NCI-H510A treated with DMSO at 0.1 percent for 48 hours (cell line): ENCODE measurements at regions not wholly inside any gene's neighbourhood (a gene's known extent, or its start where the extent isn't known, plus 50 kb on each side); places are given as distances from the start of the nearest gene placed in this dataset.

Experiments
- DNase-seq: peaks from one replicate; lab custom pipeline; 2025; lab: John Stamatoyannopoulos, UW

- no peak for DNase-seq
These were observed 406.0 kb upstream of the POU3F3 start for GRCh38 chr2:104447831-104448434.

DNA sequence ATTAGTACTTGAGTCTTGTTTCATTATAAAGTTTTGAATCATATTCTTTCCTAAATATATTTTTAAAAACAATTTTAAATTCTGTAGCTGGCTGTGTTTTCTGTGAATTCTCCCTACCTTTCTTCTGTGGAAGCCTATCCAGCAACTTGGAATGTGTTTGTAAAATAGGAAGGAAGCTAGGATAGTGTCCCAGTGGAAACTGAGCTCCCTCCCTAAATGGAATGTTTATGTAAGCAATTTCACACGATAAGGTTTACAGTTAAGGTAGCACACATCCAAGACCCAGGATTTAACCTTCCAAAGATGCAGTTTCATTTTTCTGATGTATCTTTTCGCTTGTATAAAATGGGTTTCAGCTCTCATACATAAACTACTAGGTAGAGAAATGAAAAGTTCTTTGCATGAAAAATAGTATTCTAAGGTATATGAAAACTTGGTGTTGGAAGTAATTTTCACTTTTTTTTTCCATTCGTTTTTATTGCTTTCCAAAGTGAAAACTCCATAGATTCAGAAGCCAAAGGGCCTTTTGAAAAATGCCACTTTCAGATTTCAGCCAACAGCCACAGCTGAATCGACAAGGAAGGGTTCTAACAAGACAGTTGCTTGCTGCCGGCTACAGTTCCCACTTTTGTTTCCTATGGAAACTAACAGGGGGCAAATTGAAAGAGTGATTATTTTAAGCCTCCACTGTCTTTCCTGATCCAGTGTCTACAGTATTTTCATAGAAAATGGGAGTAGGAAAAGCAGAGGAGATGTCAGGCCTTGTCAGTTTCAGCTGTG lies 405.1 kb upstream of the POU3F3 start:
- DNase-seq = no peak

- no peak for DNase-seq
These were observed 401.4 kb upstream of the POU3F3 start for GRCh38 chr2:104452558-104452957.

GRCh38 chr2:104462731-104463130 lies 391.2 kb upstream of the POU3F3 start:
- no peak for DNase-seq

DNA sequence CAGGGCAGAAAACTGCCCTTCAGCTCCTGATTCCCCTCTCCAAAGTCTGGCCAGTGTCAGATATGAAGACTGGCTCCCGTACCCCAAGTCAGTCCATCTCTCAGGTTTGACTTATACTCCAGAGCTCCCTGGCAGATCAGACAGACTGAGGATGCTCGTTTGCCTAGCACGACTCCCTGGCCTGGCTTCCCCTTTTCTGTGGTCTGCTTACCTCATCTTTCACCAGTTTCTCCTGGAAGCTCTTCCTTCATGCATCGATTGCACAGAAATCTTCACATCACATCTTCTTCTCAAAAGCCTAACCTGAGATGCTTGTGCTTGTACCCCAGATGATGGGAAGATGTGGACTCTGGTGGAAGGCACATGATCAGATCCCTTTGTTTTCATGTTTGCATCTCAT lies 387.9 kb upstream of the POU3F3 start:
- DNase-seq = no peak

DNA sequence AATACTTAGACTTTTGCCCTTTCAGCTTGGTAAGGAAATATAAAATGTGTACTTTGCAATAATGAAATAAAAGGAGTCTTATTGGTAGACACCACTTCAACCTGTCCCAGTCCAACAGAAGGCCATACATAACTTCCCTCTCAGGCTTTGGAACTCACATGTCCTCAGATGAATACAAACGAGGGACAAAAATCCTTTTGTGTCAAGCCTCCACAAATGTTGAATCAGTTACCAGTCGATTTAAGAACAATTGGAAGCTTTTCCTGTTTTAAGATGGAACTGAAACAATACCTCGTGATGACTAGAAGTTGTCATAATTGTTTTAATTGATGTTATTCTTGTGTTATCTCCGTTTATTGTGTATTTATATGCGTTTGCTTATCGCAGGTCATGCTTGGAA lies 385.1 kb upstream of the POU3F3 start:
- no peak for DNase-seq

GRCh38 chr2:104472076-104472475 lies 381.8 kb upstream of the POU3F3 start:
- no peak for DNase-seq

- no peak for DNase-seq
These were observed 380.4 kb upstream of the POU3F3 start for GRCh38 chr2:104473546-104473945.

DNA sequence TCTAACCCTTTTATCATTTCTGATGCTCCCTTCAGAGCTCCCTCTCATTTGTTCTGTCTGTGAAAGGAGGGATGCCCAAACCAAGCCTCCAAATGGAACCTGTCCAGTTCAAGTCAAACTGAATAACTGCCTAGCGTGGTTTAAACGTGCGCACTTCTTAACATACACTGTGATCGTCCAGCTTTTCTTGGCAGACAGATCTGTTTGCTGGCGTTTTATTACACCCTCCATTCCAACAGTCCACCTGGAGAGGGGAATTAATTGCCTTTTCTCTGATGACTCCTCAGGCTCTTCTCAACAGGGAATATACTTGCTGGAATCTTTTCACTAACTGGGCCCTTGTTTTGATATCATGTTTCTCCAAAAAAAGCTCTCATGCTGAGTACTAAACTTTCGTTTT lies 379.2 kb upstream of the POU3F3 start:
- DNase-seq = no peak

DNA sequence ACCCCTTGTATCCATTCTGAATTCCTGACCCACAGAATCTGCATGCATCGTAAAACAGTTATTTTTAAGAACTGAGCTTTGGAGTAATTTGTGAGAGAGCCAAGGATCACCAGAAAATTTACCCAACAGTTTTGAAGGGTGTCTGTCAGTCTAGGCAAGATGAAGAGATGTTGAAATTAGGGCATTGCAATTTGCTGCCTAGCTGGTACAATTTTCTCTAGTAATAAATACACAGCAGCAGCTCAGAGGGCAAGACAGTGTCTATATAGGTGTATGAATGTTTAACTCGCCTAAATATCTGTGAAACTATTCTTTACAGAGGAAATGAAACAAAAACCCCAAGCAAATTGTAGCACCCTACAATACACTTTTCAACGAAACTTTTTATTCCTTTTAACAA lies 377.8 kb upstream of the POU3F3 start:
- DNase-seq = no peak

DNA sequence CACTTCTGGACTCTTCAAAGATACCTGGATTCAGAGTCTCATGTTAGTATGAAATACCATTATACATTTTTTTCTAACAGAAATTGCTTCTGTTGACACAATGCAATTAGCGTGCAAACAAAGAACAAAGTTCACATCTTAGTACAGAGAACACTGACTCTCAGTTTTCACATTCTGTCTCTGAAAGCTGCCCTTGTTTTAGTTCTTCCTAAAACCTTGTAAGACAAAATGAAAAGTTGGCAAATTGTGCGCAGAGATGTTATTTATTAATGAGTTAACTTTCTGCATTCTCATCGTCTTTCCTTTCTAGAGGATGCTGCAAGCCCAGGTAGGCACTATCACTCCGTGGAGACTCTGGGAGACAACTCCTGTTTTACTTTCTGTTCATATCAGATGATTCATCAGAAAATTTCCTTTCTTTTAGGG lies 377.3 kb upstream of the POU3F3 start:
- no peak for DNase-seq

DNA sequence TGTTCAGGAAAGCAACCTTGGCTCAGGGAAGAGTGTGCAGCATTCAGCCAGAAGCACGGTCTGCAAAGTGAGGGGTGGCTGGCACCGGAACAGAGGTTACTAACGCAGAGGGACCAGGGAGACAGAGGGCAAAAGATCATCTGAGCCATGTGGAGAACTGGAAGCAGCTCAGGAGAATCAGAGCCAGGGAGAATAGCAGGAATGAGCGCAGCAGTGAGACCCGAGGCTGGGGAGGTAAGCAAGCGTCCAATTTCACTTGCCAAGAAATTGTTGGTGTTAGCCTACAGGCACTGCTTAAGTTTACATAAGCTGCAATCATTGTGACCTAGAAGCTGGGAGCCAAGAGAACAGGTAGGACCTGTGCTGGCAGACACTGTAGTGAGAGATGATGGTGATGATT lies 372.6 kb upstream of the POU3F3 start:
- DNase-seq = no peak

GRCh38 chr2:104487366-104487765 lies 366.5 kb upstream of the POU3F3 start:
- DNase-seq = no peak

DNA sequence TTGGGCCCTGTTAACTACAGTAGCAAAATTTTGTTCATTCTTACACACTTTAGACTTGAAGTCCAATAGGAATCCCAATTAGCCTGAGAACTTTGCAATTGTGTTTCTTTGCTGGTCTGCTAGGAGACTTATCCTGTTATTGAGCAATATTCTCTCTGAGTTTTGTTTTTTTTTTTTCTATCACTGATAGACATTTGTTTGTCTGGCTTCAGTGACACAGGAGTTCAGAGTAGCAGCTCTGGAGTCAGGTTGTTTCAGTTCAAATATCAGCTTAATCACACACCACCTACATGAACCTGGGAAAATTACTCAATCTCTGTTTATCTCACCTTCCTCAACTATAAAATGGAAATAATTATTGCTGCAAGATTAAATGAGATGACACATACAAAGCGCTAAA lies 360.2 kb upstream of the POU3F3 start:
- DNase-seq = no peak

DNA sequence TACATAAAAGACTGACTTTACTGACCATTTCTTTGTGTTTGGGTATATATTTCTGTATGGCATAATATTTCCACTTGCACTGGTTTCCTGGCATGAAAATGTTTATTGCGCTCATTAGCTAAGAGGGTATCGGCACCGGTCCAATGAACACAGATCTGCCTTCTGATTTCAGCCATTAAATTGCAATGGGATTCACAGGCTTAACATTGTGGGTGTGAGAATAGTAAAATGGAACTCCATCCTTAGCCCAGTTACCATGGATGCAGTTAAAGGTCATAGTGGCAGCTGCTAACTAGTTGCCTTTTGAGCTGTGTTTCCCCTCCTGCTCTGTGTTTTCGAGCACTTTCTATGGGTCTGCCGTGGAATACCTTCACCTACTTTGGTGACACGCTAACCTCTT lies 352.6 kb upstream of the POU3F3 start:
- DNase-seq = no peak

DNA sequence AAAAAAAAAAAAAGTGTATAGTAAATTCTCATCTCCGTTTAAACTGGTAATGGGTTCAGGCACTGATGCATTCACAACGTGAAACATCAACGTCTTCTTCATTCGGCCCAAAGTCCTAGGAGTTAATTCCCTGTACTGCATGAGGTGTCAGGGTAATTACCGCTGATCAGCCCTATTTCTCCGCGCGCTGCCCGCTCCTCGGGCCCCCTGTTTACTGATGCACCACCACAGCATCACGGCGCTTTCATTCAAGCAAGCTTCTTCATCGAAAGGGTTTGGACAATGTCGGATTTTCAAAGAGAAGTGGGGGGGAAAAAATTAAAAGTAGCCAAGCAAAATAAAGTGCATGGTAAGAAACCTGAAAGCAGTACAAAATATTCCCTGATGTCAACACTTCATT lies 352.0 kb upstream of the POU3F3 start:
- DNase-seq = no peak

GRCh38 chr2:104502901-104503300 lies 351.0 kb upstream of the POU3F3 start:
- DNase-seq = peak; percentile 28

DNA sequence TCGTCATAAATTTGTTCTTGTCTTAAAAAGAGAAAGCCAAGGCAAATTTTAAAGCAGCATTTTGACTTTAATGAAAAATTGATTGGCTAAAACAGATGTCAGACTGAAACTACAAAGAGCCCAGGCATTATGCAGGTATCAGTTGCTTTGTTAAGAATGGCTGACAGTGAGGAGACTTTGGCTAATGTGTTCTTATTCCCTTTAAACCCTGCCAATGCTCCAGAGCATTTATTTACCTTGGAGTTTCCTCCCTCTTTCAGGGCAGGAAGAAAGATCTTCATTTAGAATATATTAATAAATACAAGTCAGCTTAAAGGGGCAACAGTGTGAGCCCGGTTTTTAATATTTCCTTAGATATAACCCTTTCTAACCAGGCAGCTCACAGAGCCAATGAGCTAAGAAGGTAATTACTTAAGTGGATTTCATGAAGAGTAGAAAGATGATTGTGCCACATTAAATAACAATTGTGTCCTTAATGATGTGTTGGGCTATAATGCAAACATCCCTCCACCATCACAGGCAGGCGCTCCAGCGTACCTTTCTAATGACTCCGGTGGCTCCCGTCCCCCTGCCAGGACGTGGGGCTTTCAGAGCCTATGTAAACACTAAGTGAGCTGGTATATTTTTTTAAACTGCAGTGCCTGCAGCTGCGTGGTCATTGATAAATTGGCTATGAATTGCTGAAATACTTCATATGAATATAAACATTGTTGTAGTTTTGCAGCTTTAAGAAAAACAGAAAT lies 349.4 kb upstream of the POU3F3 start:
- peak; percentile 92 for DNase-seq

DNA sequence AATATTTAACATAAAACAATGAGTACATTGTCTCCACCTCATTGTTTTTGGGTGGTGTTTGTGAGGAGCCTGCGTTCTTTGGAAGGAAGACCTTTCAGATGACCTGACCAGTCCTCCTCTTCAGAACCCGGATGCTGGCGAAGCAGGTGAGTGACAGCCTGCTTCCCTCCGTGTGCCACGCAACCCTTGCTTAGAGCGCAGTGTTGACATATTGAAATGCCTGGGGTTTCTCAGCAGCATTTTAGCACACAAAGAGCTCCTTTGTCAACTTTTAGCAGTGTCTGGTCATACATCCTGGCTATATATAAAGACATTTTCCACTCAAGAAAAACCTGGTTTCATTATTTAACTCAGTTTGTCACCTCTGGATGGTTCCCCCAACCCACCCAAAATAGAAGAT lies 335.7 kb upstream of the POU3F3 start:
- no peak for DNase-seq

GRCh38 chr2:104521247-104521646 lies 332.7 kb upstream of the POU3F3 start:
- DNase-seq = no peak

DNA sequence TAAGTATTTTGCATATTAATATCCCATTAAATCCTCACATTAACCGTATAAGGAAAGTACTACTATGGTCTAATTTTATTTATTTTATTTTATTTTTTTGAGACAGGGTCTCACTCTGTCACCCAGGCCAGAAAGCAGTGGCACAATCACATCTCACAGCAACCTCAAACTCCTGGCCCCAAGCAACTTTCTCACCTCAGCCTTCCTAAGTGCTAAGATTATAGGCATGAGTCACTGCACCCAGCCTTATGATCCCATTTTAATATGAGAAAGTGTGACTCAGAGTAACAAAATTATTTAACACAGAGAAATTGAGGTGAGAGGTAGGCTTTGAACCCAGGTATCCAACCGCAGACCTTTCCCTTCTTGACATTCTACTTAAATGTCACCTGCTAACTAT lies 330.0 kb upstream of the POU3F3 start:
- no peak for DNase-seq

- no peak for DNase-seq
These were observed 325.8 kb upstream of the POU3F3 start for GRCh38 chr2:104528101-104528500.

- no peak for DNase-seq
These were observed 322.8 kb upstream of the POU3F3 start for GRCh38 chr2:104531122-104531521.
